ENCODE measurements at regions not wholly inside any gene's neighbourhood (a gene's known extent, or its start where the extent isn't known, plus 50 kb on each side); places are given as distances from the start of the nearest gene placed in this dataset.
"Not testable (repeated sequence)": the region's sequence is repeated elsewhere in the genome, so short reads cannot be mapped to it uniquely, and the experiment has no call there.

- no peak overlapping the region for H3K9ac ChIP-seq (ENCODE audit: low read length)
- H3K27me3 ChIP-seq (ENCODE audit: control insufficient read depth, insufficient read depth, low read length), result no peaks in the 10 kb centered on the region
- no peak overlapping the region for H3K27ac ChIP-seq (ENCODE audit: low read length)
- H3K9me3 ChIP-seq (ENCODE audit: control insufficient read depth, low read depth, low read length), result no peaks in the 10 kb centered on the region
- H3K36me3 ChIP-seq (ENCODE audit: control insufficient read depth, low read depth, low read length), result no peaks in the 10 kb centered on the region
- H3K4me1 ChIP-seq (ENCODE audit: control insufficient read depth, low read depth, low read length), result no peaks in the 10 kb centered on the region
- no peak overlapping the region for H3K4me3 ChIP-seq (ENCODE audit: low read length)
Measured at GRCh38 chr12:67890726-67891258, 98.5 kb upstream of the IFNG-AS1 start.

GRCh38 chr12:67891596-67891995 is 97.7 kb upstream of the IFNG-AS1 start:
- H3K9me3 ChIP-seq (ENCODE audit: control insufficient read depth, low read depth, low read length), result no peaks in the 10 kb centered on the region
- no peak overlapping the region for H3K4me3 ChIP-seq (ENCODE audit: low read length)
- H3K27me3 ChIP-seq (ENCODE audit: control insufficient read depth, insufficient read depth, low read length), result no peaks in the 10 kb centered on the region
- H3K4me1 ChIP-seq (ENCODE audit: control insufficient read depth, low read depth, low read length), result no peaks in the 10 kb centered on the region
- H3K27ac ChIP-seq (ENCODE audit: low read length), result no peak overlapping the region
- H3K36me3 ChIP-seq (ENCODE audit: control insufficient read depth, low read depth, low read length), result no peaks in the 10 kb centered on the region
- H3K9ac ChIP-seq (ENCODE audit: low read length), result no peak overlapping the region

- H3K9me3 ChIP-seq (ENCODE audit: control insufficient read depth, low read depth, low read length), result no peaks in the 10 kb centered on the region
- no peaks in the 10 kb centered on the region for H3K36me3 ChIP-seq (ENCODE audit: control insufficient read depth, low read depth, low read length)
- H3K9ac ChIP-seq (ENCODE audit: low read length), result no peak overlapping the region
- H3K4me1 ChIP-seq (ENCODE audit: control insufficient read depth, low read depth, low read length), result no peaks in the 10 kb centered on the region
- no peaks in the 10 kb centered on the region for H3K27me3 ChIP-seq (ENCODE audit: control insufficient read depth, insufficient read depth, low read length)
- no peak overlapping the region for H3K4me3 ChIP-seq (ENCODE audit: low read length)
- H3K27ac ChIP-seq (ENCODE audit: low read length), result no peak overlapping the region
Measured at GRCh38 chr12:67892259-67893021, 96.8 kb upstream of the IFNG-AS1 start.

- no peak overlapping the region for H3K9ac ChIP-seq (ENCODE audit: low read length)
- H3K4me1 ChIP-seq (ENCODE audit: control insufficient read depth, low read depth, low read length), result no peaks in the 10 kb centered on the region
- no peak overlapping the region for H3K4me3 ChIP-seq (ENCODE audit: low read length)
- no peaks in the 10 kb centered on the region for H3K36me3 ChIP-seq (ENCODE audit: control insufficient read depth, low read depth, low read length)
- no peaks in the 10 kb centered on the region for H3K27me3 ChIP-seq (ENCODE audit: control insufficient read depth, insufficient read depth, low read length)
- H3K27ac ChIP-seq (ENCODE audit: low read length), result no peak overlapping the region
- H3K9me3 ChIP-seq (ENCODE audit: control insufficient read depth, low read depth, low read length), result no peaks in the 10 kb centered on the region
Measured at GRCh38 chr12:67893022-67893580, 96.1 kb upstream of the IFNG-AS1 start.

DNA sequence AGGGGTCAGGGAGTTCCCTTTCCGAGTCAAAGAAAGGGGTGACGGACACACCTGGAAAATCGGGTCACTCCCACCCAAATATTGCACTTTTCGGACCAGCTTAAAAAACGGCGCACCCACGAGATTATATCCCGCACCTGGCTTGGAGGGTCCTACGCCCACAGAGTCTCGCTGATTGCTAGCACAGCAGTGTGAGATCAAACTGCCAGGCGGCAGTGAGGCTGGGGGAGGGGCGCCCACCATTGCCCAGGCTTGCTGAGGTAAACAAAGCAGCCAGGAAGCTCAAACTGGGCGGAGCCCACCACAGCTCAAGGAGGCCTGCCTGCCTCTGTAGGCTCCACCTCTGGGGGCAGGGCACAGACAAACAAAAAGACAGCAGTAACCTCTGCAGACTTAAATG is 88.8 kb upstream of the IFNG-AS1 start:
- not testable (repeated sequence) for H3K9ac ChIP-seq (ENCODE audit: low read length); H3K4me3 ChIP-seq (ENCODE audit: low read length); H3K36me3 ChIP-seq (ENCODE audit: control insufficient read depth, low read depth, low read length); H3K27ac ChIP-seq (ENCODE audit: low read length); H3K4me1 ChIP-seq (ENCODE audit: control insufficient read depth, low read depth, low read length); H3K9me3 ChIP-seq (ENCODE audit: control insufficient read depth, low read depth, low read length); H3K27me3 ChIP-seq (ENCODE audit: control insufficient read depth, insufficient read depth, low read length)

DNA sequence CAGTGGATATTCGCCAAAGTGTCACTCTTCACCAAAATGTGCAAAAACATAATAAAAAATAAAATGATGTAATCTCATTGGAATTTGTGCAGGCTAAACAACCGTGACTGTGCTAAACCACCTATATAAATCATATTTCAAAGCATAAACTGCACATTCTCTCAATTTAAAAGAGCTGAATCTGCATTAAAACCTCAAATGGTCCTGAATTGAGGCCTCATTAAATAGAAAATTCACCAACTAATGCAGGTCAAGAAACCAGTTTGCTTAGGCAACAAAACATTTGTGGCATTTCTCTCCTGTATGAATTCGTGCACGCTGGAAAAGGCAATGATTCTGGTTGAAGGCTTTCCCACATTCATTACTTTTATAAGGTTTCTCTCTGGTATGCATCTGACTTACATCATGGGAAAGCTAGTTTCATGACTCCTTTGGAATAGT is 80.1 kb upstream of the IFNG-AS1 start:
- Histone ChIP-seq H3K36me3 (ENCODE audit: control insufficient read depth, low read depth, low read length) (no peaks in the 10 kb centered on the region), H3K27me3 (ENCODE audit: control insufficient read depth, insufficient read depth, low read length) (no peaks in the 10 kb centered on the region), H3K9ac (ENCODE audit: low read length) (no peak overlapping the region), H3K9me3 (ENCODE audit: control insufficient read depth, low read depth, low read length) (no peaks in the 10 kb centered on the region), H3K4me3 (ENCODE audit: low read length) (no peak overlapping the region), H3K4me1 (ENCODE audit: control insufficient read depth, low read depth, low read length) (no peaks in the 10 kb centered on the region), H3K27ac (ENCODE audit: low read length) (no peak overlapping the region)

DNA sequence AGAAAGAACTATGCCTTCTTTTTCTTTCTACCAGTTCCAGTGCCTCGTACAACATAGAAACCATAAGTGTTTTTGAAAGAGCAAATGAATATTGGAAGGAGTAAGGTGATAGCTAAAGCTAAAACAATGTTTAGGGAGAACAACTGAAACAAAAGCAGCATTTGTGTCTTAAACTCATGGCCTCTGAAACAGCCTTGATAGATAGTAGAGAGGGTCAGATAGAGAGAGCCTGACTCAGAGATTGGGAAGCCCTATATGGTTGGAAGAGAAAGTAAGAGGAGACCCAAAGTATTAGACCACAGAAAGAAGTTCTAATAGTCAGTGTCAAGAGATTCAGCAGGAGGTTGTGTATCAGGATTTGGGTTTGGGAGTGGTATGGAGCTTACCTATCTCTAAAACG is 79.6 kb upstream of the IFNG-AS1 start:
- no peaks in the 10 kb centered on the region for H3K9me3 ChIP-seq (ENCODE audit: control insufficient read depth, low read depth, low read length)
- no peaks in the 10 kb centered on the region for H3K4me1 ChIP-seq (ENCODE audit: control insufficient read depth, low read depth, low read length)
- no peak overlapping the region for H3K9ac ChIP-seq (ENCODE audit: low read length)
- H3K36me3 ChIP-seq (ENCODE audit: control insufficient read depth, low read depth, low read length), result no peaks in the 10 kb centered on the region
- H3K27ac ChIP-seq (ENCODE audit: low read length), result no peak overlapping the region
- H3K27me3 ChIP-seq (ENCODE audit: control insufficient read depth, insufficient read depth, low read length), result no peaks in the 10 kb centered on the region
- no peak overlapping the region for H3K4me3 ChIP-seq (ENCODE audit: low read length)

DNA sequence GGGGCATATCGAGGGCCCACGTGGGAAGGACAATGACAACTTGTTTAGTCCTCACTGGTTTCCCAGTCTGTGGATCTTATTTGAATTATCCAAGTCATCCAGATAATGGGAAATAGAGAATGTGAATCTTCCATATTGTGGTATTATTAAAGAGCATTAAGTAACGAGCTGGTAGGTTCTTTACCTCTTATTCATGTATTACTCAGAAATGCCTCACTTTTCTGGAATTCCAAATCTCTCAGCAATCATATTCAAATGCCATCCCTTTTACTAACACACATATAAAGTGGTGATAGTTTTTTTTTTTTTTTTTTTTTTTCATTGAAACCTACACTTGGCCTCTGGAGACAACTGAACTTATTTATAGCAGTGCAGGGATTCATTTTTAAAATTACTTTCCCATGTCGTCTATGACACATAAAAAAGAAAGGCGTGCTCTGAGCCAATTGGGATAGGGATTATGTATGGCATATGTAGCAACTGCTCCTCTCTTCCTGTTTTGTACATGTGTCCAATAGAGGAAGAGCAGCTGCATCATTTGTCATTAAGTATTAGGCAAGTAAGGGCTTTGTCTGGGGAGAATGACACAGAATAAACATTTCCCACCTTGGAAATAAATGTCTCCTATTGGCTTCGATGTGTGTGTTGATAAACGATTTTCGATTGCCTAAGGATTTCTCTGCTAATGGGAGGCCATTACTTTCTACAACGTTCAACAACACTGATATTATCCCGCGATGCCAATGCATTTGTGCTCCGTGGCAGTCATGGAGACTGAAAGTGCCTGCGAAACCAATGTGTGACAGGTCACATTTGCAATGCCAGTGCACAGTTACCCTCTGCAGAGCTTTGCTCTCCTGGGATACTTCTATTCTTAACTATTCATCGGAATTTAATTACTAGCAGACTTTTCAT is 78.6 kb upstream of the IFNG-AS1 start:
- Histone ChIP-seq H3K27me3 (ENCODE audit: control insufficient read depth, insufficient read depth, low read length) (no peaks in the 10 kb centered on the region), H3K27ac (ENCODE audit: low read length) (no peak overlapping the region), H3K9me3 (ENCODE audit: control insufficient read depth, low read depth, low read length) (no peaks in the 10 kb centered on the region), H3K9ac (ENCODE audit: low read length) (no peak overlapping the region), H3K36me3 (ENCODE audit: control insufficient read depth, low read depth, low read length) (no peaks in the 10 kb centered on the region), H3K4me1 (ENCODE audit: control insufficient read depth, low read depth, low read length) (no peaks in the 10 kb centered on the region), H3K4me3 (ENCODE audit: low read length) (no peak overlapping the region)

GRCh38 chr12:67911275-67911600 is 78.0 kb upstream of the IFNG-AS1 start:
- no peak overlapping the region for H3K27ac ChIP-seq (ENCODE audit: low read length)
- H3K4me1 ChIP-seq (ENCODE audit: control insufficient read depth, low read depth, low read length), result peaks cover 4% of the 10 kb centered on the region
- H3K27me3 ChIP-seq (ENCODE audit: control insufficient read depth, insufficient read depth, low read length), result no peaks in the 10 kb centered on the region
- no peak overlapping the region for H3K4me3 ChIP-seq (ENCODE audit: low read length)
- H3K9me3 ChIP-seq (ENCODE audit: control insufficient read depth, low read depth, low read length), result no peaks in the 10 kb centered on the region
- no peaks in the 10 kb centered on the region for H3K36me3 ChIP-seq (ENCODE audit: control insufficient read depth, low read depth, low read length)
- H3K9ac ChIP-seq (ENCODE audit: low read length), result no peak overlapping the region

DNA sequence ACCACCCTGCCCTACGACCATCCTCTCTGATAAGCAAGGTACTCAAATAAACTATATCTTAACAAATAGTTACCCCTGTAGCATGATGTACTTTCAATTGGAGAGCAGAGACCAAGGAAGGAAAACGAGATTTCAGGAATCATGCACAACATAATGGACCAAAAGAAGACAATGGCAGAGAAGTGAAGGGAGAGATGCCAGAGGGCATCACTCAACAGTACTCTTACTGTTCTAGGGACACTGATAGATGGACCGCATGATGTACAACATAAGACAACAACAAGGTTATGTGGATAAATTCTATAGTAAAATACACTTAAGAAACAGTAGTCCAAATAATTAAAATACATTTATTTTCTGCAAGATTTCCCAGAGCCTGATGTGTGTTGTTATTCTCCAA is 77.5 kb upstream of the IFNG-AS1 start:
- Histone ChIP-seq H3K9me3 (ENCODE audit: control insufficient read depth, low read depth, low read length) (no peaks in the 10 kb centered on the region), H3K36me3 (ENCODE audit: control insufficient read depth, low read depth, low read length) (no peaks in the 10 kb centered on the region), H3K4me3 (ENCODE audit: low read length) (no peak overlapping the region), H3K27me3 (ENCODE audit: control insufficient read depth, insufficient read depth, low read length) (no peaks in the 10 kb centered on the region), H3K9ac (ENCODE audit: low read length) (no peak overlapping the region), H3K27ac (ENCODE audit: low read length) (no peak overlapping the region), H3K4me1 (ENCODE audit: control insufficient read depth, low read depth, low read length) (peaks cover 10% of the 10 kb centered on the region)

GRCh38 chr12:67915335-67915851 is 73.9 kb upstream of the IFNG-AS1 start:
- Histone ChIP-seq H3K4me3 (ENCODE audit: low read length) (no peak overlapping the region), H3K9ac (ENCODE audit: low read length) (no peak overlapping the region), H3K27ac (ENCODE audit: low read length) (no peak overlapping the region), H3K27me3 (ENCODE audit: control insufficient read depth, insufficient read depth, low read length) (no peaks in the 10 kb centered on the region), H3K36me3 (ENCODE audit: control insufficient read depth, low read depth, low read length) (no peaks in the 10 kb centered on the region), H3K4me1 (ENCODE audit: control insufficient read depth, low read depth, low read length) (peaks cover 21% of the 10 kb centered on the region), H3K9me3 (ENCODE audit: control insufficient read depth, low read depth, low read length) (no peaks in the 10 kb centered on the region)

Measured in iPS-18a (cell line).